HG03354 (cell line): ENCODE measurements at regions not wholly inside any gene's neighbourhood (a gene's known extent, or its start where the extent isn't known, plus 50 kb on each side); places are given as distances from the start of the nearest gene placed in this dataset.
"Not testable (repeated sequence)": the region's sequence is repeated elsewhere in the genome, so short reads cannot be mapped to it uniquely, and the experiment has no call there.

Source experiments
- ATAC-seq: cut with Tn5 transposase; IDR thresholded peaks from one replicate; pipeline ENCODE4 v1.9.1; 2021; ENCODE audit warnings: mild to moderate bottlenecking; ENCODE audit not compliant: unreplicated experiment, poor library complexity, severe bottlenecking

DNA sequence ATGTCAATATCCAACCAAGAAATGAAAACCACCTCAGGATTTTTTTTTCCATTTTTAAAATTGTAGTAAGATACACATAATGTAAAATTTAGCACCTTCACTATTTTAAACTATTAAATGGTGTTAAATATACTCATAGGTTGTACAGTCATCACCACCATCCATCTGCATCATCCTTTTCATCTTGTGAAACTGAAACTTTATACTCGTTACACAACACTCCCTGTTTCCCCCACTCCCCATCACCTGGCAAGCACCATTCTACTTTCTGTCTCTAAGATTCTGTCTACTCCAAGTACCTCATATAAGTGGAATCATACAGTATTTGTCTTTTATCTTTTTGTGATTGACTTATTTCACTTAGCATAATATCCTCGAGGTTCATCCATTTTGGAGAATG, 335.2 kb upstream of the NPSR1 start:
- ATAC-seq, result peak; percentile 56

DNA sequence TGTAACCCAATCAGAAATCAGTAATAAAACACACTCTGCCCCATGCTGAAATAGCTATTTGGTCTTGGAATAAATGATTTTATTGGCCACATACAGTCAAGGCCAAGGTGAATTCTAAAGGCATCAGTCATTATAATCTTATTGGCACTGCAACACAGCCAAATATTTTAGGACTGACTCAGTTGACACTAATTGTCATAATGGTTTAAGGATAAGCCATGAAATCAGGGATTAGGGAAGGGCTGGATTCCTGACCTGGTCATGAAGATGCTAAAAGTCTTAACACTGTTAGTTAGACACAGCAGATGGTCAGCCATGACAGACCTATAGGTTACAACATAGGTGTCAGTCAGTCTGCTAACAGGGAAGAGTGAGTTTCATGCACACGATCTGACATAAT, 330.3 kb upstream of the NPSR1 start:
- ATAC-seq, result no peak

- no peak for ATAC-seq
Measured at GRCh38 chr7:34330308-34330707, 327.7 kb upstream of the NPSR1 start.

DNA sequence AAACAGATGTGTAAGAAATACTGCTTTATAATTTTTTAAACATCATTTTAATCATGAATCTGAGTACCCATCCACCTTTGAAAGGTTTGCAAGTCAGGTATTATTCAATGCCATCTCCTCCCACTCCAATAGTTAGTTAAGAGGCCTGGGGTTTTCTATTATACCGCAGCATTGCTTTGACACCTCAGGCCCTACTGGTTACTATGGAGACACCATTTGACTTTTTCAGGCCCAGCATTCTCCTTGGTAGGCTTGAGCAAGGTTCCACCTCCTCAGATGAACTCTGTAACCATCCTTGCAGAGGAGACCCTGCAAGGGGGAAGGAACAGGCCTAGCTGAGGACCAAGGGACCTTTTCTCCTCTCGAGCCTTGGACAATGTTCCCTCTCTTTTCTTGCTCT, 326.9 kb upstream of the NPSR1 start:
- ATAC-seq, result no peak

DNA sequence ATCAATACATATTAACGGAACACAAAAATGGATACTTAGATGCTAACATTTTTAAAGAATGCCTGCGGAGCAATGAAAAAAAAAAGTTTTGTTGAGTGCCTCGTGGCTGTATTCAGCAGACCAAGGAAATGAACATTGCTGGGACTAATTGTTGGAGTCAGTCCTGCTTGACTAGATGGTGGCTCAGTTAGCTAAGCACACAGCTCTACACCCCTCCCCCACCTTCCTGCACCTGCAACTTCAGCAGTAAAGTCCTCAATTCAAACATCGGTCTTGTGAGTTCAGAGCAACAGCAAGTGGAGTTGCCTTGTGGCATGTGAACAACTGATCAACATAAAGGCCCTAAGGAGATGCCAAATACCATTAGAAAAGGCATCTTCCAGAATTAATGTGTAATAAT, 326.0 kb upstream of the NPSR1 start:
- no peak for ATAC-seq

GRCh38 chr7:34333184-34333583, 324.8 kb upstream of the NPSR1 start:
- ATAC-seq, result no peak

DNA sequence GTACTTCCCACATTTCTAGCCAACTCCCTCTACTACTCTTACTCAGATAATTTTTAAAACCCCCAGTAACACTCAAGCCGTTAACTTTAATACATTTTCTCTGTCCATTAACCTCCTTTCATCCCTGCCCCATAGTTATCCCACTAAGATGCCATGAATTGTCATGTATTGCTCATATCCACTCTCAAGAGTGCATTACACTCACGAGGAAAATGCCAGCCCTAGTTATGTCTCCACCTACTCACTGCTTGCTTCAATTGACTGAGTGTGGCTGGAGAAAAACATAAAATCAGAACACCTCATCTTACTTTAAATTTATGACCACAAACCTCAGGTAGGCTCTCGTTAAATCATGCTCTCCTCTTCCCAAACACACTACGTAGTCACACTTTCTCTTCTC, 324.1 kb upstream of the NPSR1 start:
- no peak for ATAC-seq

GRCh38 chr7:34337163-34337562, 320.9 kb upstream of the NPSR1 start:
- no peak for ATAC-seq

DNA sequence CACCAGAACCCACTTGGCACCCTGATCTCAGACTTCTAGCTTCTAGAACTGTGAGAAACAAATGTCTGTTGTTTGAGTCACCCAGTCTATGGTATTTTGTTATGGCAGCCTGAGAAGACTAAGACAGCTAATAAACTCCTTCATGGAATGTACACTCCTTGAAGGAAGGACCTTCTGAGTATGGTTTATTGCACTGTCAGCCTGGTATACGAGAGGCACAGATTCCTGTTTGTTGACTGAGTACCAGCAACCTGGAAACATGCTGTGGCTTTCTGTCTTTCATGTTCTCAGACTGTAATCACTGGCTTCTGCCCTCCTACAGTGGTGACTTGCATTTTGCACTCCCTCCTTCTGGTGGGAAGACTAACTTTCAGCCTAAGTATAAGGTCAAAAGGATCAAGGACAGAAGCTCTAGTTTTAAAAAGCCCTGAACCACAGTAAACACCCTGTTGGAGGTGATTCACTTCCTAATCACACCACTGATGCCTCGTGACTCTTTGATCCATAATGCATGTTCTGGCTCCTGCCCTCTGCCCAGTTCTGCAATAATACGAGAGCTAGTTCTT, 319.0 kb upstream of the NPSR1 start:
- ATAC-seq, result no peak

DNA sequence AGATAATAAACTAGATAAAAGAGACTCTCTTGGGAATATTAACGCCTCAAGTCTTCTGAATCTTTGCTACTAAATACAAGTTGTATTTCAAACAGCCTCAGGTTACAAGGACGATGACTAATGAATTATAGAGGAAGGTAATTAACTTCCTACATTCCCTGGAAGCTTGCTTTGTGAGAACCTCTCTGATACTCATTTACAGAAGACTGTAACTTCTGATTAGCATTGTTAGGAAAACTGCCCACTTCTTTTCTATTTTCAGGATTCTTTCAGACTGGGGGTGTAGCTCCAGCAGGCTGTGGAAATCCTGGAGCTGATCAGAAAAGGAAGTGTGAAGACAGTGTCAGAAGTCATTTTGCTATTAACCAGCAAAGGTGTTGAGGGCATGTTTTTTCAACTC, 316.7 kb upstream of the NPSR1 start:
- no peak for ATAC-seq

GRCh38 chr7:34342387-34342786, 315.6 kb upstream of the NPSR1 start:
- ATAC-seq, result no peak

DNA sequence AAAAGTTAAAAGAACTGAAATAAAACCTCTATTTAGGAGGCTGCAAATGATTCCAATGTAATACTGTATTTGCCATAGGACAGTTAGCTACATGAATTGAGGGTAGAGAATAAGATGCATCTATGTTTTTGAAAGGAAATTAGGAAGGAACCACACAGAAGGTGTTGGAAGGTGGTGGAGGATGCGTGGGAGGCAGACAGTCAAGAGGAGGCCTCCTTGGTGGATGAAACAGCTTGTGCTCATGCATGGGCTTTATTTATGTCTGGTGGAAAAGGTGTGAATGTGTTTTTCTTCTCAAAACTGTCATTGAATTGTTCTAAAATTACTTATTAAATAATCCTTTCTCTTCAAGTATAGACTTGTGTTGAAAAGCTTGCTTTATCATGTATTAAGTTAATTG, 314.4 kb upstream of the NPSR1 start:
- ATAC-seq, result no peak

DNA sequence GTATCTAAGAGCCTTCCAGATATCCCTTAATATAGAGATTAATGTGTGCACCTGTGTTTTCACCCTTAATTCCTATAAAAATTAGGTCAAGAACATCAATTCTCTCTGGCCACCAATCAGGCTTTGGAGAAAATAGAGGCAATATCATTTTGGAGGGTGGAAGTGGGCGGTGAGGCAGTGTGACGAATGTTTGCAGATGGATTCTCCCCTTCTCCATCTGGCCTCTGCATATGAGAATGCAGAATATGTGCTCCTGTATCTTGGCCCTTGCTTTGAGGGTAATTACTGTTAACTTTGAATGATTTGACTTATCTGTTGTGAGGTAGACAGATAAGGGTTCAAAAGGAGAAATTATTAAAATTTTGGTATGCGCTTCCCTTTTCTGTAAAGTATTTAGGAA, 304.0 kb upstream of the NPSR1 start:
- ATAC-seq, result no peak

DNA sequence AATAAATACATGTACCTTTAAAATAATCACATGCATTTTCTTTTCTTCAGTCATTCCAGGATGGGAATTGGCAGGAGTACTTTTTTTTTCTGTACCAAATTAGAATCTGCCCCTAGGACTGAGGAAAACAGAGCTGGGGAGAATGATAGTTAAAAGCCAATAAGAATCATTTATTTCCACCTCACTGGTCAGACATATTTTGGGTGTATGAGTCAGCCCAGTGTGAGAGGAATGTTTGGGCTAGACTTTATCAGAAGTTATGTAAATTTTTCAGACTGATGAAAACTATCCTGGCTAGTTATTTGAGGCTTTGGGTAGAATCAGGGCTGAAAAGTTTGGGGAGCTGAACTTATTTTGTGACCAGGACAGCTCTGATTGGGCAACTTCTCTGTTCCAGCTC, 303.1 kb upstream of the NPSR1 start:
- no peak for ATAC-seq

GRCh38 chr7:34357068-34357467, 300.9 kb upstream of the NPSR1 start:
- ATAC-seq, result no peak

GRCh38 chr7:34357946-34358345, 300.1 kb upstream of the NPSR1 start:
- ATAC-seq, result no peak

DNA sequence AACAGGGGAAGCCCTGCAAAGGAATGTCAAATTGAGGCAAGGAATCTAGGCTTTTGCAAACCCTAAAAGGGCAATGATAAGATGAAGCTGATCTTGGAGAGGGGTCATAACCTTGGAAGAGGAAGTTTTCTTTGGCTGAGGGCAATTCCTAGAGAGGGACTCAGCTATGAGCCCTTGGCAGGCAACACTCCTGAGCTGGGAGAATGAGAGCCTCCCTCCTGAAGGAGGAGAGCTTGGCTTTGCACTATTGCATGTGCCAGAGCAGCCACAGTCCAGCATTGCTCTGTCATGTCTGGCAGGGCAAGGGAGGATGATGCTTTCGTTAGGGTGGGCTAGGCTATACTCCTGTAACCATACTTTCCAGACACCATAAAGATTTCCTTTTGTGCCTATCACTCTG, 299.4 kb upstream of the NPSR1 start:
- not testable (repeated sequence) for ATAC-seq

GRCh38 chr7:34361663-34362250, 296.3 kb upstream of the NPSR1 start:
- ATAC-seq, result no peak

DNA sequence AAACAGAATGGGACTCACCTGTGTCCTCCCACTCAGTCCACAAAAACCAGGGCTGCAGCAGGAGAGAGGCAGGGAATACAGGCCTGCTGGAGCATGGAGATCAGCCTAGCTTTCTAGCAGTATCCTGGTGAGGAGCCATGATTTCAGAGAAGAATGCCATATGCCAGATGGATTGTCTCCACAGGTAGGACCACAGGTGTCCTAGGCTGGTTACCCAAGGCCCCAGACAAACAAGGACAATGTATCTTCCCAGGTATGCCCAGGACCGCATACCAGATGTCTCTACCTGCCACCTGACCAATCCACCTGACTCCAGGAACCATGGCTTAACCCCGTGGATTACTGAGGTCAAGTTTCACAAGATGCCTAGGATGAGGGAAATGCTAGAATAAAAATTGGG, 295.4 kb upstream of the NPSR1 start:
- no peak for ATAC-seq

- no peak for ATAC-seq
Measured at GRCh38 chr7:34364130-34364529, 293.9 kb upstream of the NPSR1 start.

- no peak for ATAC-seq
Measured at GRCh38 chr7:34365011-34365410, 293.0 kb upstream of the NPSR1 start.

GRCh38 chr7:34365611-34366010, 292.4 kb upstream of the NPSR1 start:
- ATAC-seq, result no peak
